GM12878 (cell line): ENCODE measurements at regions not wholly inside any gene's neighbourhood (a gene's known extent, or its start where the extent isn't known, plus 50 kb on each side); places are given as distances from the start of the nearest gene placed in this dataset.

Experiments used
- ATAC-seq: fragments of 200-7000 bp; cut with Tn5 transposase; 3 replicates; pipeline ENCODE4 v1.9.1; 2020; ENCODE audit warnings: mild to moderate bottlenecking, moderate library complexity
- BruUV-seq: library from RNA; stranded (reverse); fragments of 400-500 nt; replicated peaks from 2 replicates; lab custom pipeline; 2021; lab: Mats Ljungman, UMichigan
- CTCF ChIA-PET: fragments of 300-600 bp; sonication (Branson Sonifier 250); formaldehyde crosslinking; extraction: SDS; loops from one replicate; lab custom pipeline; 2021; ENCODE audit warnings: inconsistent platforms; lab: Yijun Ruan, JAX
- POLR2A ChIA-PET: fragments of 350-600 bp; formaldehyde crosslinking; extraction: SDS; loops from one replicate; lab custom pipeline; 2021; ENCODE audit warnings: inconsistent platforms; lab: Charles Lee
- RAD21 ChIA-PET: fragments of 300-600 bp; sonication (Branson Sonifier 250); formaldehyde crosslinking; loops from one replicate; lab custom pipeline; 2023; ENCODE audit warnings: antibody characterized with exemption; ENCODE audit not compliant: unreplicated experiment; lab: Charles Lee
- SMC1A ChIA-PET: fragments of 300-600 bp; sonication (Branson Sonifier 250); formaldehyde crosslinking; loops from one replicate; lab custom pipeline; 2023; ENCODE audit not compliant: unreplicated experiment, uncharacterized antibody; lab: Charles Lee
- DNase-seq: peaks from one replicate; pipeline ENCODE4 v3.0.0-alpha.2; 2011; ENCODE audit warnings: low read depth, low spot score
- FAIRE-seq: peaks from 3 replicates; lab custom pipeline; 2011; peaks lifted over from hg19 to GRCh38; lab: Jason Lieb, UNC
- H2AFZ ChIP-seq: 2 replicates; pipeline ENCODE4 v1.6.0; 2011; ENCODE audit warnings: low read depth, low read length, control low read depth; ENCODE audit not compliant: control insufficient read depth
- H3K27ac ChIP-seq: 2 replicates; pipeline ENCODE4 v1.5.1; 2011; ENCODE audit warnings: control low read depth; ENCODE audit not compliant: control insufficient read depth, insufficient read depth
- H3K27me3 ChIP-seq, 2 experiments: replicated peaks in 1 of 2; 2 replicates each; pipeline versions ENCODE4 v1.6.0 to v1.6.1; 2011; ENCODE audit warnings: low read length in 1 of 2; ENCODE audit not compliant: control insufficient read depth in 2 of 2, insufficient read depth in 2 of 2
- H3K36me3 ChIP-seq, 2 experiments: 2 replicates each; pipeline ENCODE4 v1.5.1; 2011; ENCODE audit warnings: low read length in 1 of 2; ENCODE audit not compliant: control insufficient read depth in 2 of 2, insufficient read depth in 2 of 2
- H3K4me1 ChIP-seq: 2 replicates; pipeline ENCODE4 v1.6.1; 2011; ENCODE audit warnings: mild to moderate bottlenecking, low read length, moderate library complexity, mixed read lengths; ENCODE audit not compliant: control insufficient read depth, insufficient read depth
- H3K4me2 ChIP-seq: 2 replicates; pipeline ENCODE4 v1.6.0; 2011; ENCODE audit warnings: control low read depth; ENCODE audit not compliant: control insufficient read depth, insufficient read depth
- H3K4me3 ChIP-seq: fragments of 200-600 bp; sonication (generic); 2 replicates; pipeline ENCODE4 v1.5.1; 2016
- H3K79me2 ChIP-seq: 2 replicates; pipeline ENCODE4 v1.6.0; 2011; ENCODE audit warnings: low read length; ENCODE audit not compliant: control insufficient read depth, insufficient read depth
- H3K9ac ChIP-seq: 2 replicates; pipeline ENCODE4 v1.8.0; 2011; ENCODE audit warnings: low read length, control low read depth, mixed read lengths; ENCODE audit not compliant: control insufficient read depth, insufficient read depth
- H3K9me3 ChIP-seq: replicated peaks from 3 replicates; pipeline ENCODE4 v1.5.1; 2011; ENCODE audit warnings: mild to moderate bottlenecking, low read length; ENCODE audit not compliant: control insufficient read depth, insufficient read depth
- H4K20me1 ChIP-seq: 2 replicates; pipeline ENCODE4 v1.6.0; 2011; ENCODE audit not compliant: control insufficient read depth, insufficient read depth
- CREB1 ChIP-seq: IDR thresholded peaks from 2 replicates; pipeline ENCODE4 v1.6.1; 2012; ENCODE audit warnings: low read depth, mild to moderate bottlenecking, inconsistent platforms
- EP300 ChIP-seq, 2 experiments: fragments of 150-350 bp in 1 of 2; IDR thresholded peaks; 2 replicates each; pipeline ENCODE4 v1.6.1; 2011 to 2012; ENCODE audit warnings: low read depth in 2 of 2, low read length in 2 of 2, borderline replicate concordance in 1 of 2, improper control_type of control experiment in 1 of 2, inconsistent platforms in 1 of 2; ENCODE audit not compliant: control insufficient read depth in 1 of 2
- FOXM1 ChIP-seq: IDR thresholded peaks from 2 replicates; pipeline ENCODE4 v1.6.1; 2012; ENCODE audit warnings: low read depth, mild to moderate bottlenecking, inconsistent platforms, low read length, moderate library complexity
- HDGF ChIP-seq: fragments of 450-650 bp; IDR thresholded peaks from 2 replicates; pipeline ENCODE4 v1.6.1; 2016; ENCODE audit warnings: antibody characterized with exemption
- IRF4 ChIP-seq: IDR thresholded peaks from 2 replicates; pipeline ENCODE4 v1.6.1; 2011; ENCODE audit warnings: low read depth, low read length
- IRF5 ChIP-seq: fragments of 450-650 bp; IDR thresholded peaks from 2 replicates; pipeline ENCODE4 v1.6.1; 2017; ENCODE audit warnings: borderline replicate concordance
- MTA2 ChIP-seq: fragments of 450-650 bp; IDR thresholded peaks from 2 replicates; pipeline ENCODE4 v1.6.1; 2016; ENCODE audit warnings: low read depth, mild to moderate bottlenecking, moderate library complexity
- SIN3A ChIP-seq: IDR thresholded peaks from 2 replicates; pipeline ENCODE4 v1.6.1; 2012; ENCODE audit warnings: low read depth, low read length, improper control_type of control experiment
- SKIL ChIP-seq: fragments of 450-650 bp; IDR thresholded peaks from 2 replicates; pipeline ENCODE4 v1.6.1; 2017; ENCODE audit warnings: mild to moderate bottlenecking, low read depth, inconsistent platforms; ENCODE audit not compliant: poor library complexity, severe bottlenecking
- ZBTB11 ChIP-seq: fragments of 450-650 bp; formaldehyde crosslinking; IDR thresholded peaks from 2 replicates; pipeline ENCODE4 v1.5.0; 2022; ENCODE audit warnings: mild to moderate bottlenecking, missing genetic modification characterization
- ZBTB40 ChIP-seq: fragments of 450-650 bp; IDR thresholded peaks from 2 replicates; pipeline ENCODE4 v1.6.1; 2016; ENCODE audit warnings: mild to moderate bottlenecking, moderate library complexity, borderline replicate concordance
- WGBS: methylation state at CpG from one replicate; pipeline ENCODE4 v1.1.6; 2016; ENCODE audit warnings: low lambda C conversion rate; ENCODE audit not compliant: insufficient replicate concordance, insufficient coverage; ENCODE audit errors: missing lambda C conversion rate; 5-methylcytosine and 5-hydroxymethylcytosine counted together
- in situ Hi-C: fragments of 300-500 bp; cut with MboI; formaldehyde crosslinking; loops from 9 replicates; pipeline ENCODE4 v1.14.3; 2018; ENCODE audit warnings: mixed read lengths
- intact Hi-C: fragments of 100-400 bp; cut with micrococcal nuclease; formaldehyde crosslinking; loops from one replicate; pipeline ENCODE4 v1.14.2; 2022; ENCODE audit not compliant: unreplicated experiment

GRCh38 chr4:12545812-12546211, 938.3 kb downstream of the RAB28 start (continued):
- no peak for TF ChIP-seq IRF4
- TF ChIP-seq FOXM1, result no peak
- no peak for TF ChIP-seq SKIL
- no peak for TF ChIP-seq SIN3A
- no peak for TF ChIP-seq CREB1
- TF ChIP-seq MTA2, result no peak
- no peak for TF ChIP-seq ZBTB40

- DNase-seq (no peak), FAIRE-seq (no peak), ATAC-seq (no peak)
- no peak overlapping the region for H3K4me2 ChIP-seq
- no peaks in the 10 kb centered on the region for H4K20me1 ChIP-seq
- no peaks in the 10 kb centered on the region for H3K4me1 ChIP-seq
- H3K9ac ChIP-seq, result no peak overlapping the region
- H2AFZ ChIP-seq, result no peak overlapping the region
- H3K36me3 ChIP-seq, result no peaks in the 10 kb centered on the region
- ChIA-PET SMC1A (no interaction called here), POLR2A (no interaction called here), CTCF (no interaction called here), RAD21 (no interaction called here)
- H3K27ac ChIP-seq, result no peak overlapping the region
- no peak overlapping the region for H3K4me3 ChIP-seq
- intact Hi-C loops (no loop called here), in situ Hi-C loops (no loop called here)
- TF ChIP-seq HDGF (no peak), IRF4 (no peak), EP300 (IDR thresholded peaks at IDR 0.05; ENCODE audit: borderline replicate concordance in 1 of 2, control insufficient read depth in 1 of 2, low read depth in 2 of 2, low read length in 2 of 2) (no peak), ZBTB11 (CRISPR knock-in tag) (no peak), IRF5 (no peak)
- H3K27me3 ChIP-seq, result no peaks in the 10 kb centered on the region
- no peaks in the 10 kb centered on the region for H3K79me2 ChIP-seq
- WGBS, result 56% methylated on average over 17 of the region's 17 CpGs
- BruUV-seq, result no TSS peak
- H3K9me3 ChIP-seq, result no peaks in the 10 kb centered on the region
These were observed 946.0 kb downstream of the RAB28 start for GRCh38 chr4:12538162-12538561.
